ENCODE measurements at regions not wholly inside any gene's neighbourhood (a gene's known extent, or its start where the extent isn't known, plus 50 kb on each side); places are given as distances from the start of the nearest gene placed in this dataset.

- Histone ChIP-seq H3K36me3 (no peaks in the 10 kb centered on the region), H3K27me3 (no peaks in the 10 kb centered on the region), H3K9me3 (no peaks in the 10 kb centered on the region), H3K4me1 (no peaks in the 10 kb centered on the region), H3K4me3 (replicated peaks in 1 of 3) (no peak overlapping the region), H3K27ac (no peak overlapping the region)
- intact Hi-C loops (cut with DNase I), result no loop called here
- 82 to 84% methylated on average over 6 of the region's 6 CpGs for WGBS, 2 donors
- TF ChIP-seq CTCF (IDR thresholded peaks at IDR 0.05) (no peak), POLR2A (IDR thresholded peaks at IDR 0.05) (no peak)
- no peak for DNase-seq
Measured at GRCh38 chr5:158022837-158023236, 163.9 kb upstream of the CLINT1 start.

GRCh38 chr5:158022393-158022792 is 163.4 kb upstream of the CLINT1 start:
- no peak overlapping the region for H3K4me3 ChIP-seq (replicated peaks in 1 of 3)
- TF ChIP-seq CTCF (IDR thresholded peaks at IDR 0.05), result no peak
- no peak for TF ChIP-seq POLR2A (IDR thresholded peaks at IDR 0.05)
- H3K27ac ChIP-seq, result no peak overlapping the region
- H3K27me3 ChIP-seq, result no peaks in the 10 kb centered on the region
- H3K9me3 ChIP-seq, result no peaks in the 10 kb centered on the region
- 63 to 72% methylated on average over 3 of the region's 3 CpGs for WGBS, 2 donors
- DNase-seq, result no peak
- intact Hi-C loops (cut with DNase I), result no loop called here
- H3K4me1 ChIP-seq, result no peaks in the 10 kb centered on the region
- H3K36me3 ChIP-seq, result no peaks in the 10 kb centered on the region

- intact Hi-C loops (cut with DNase I), result no loop called here
Measured at GRCh38 chr5:158020555-158021418, 161.8 kb upstream of the CLINT1 start.

GRCh38 chr5:158017469-158017868 is 158.5 kb upstream of the CLINT1 start:
- Histone ChIP-seq H3K9me3 (no peaks in the 10 kb centered on the region), H3K27ac (no peak overlapping the region), H3K4me3 (replicated peaks in 1 of 3) (no peak overlapping the region), H3K27me3 (no peaks in the 10 kb centered on the region), H3K4me1 (no peaks in the 10 kb centered on the region), H3K36me3 (no peaks in the 10 kb centered on the region)
- WGBS, 2 donors, result 77 to 84% methylated on average over 2 of the region's 2 CpGs
- TF ChIP-seq CTCF (IDR thresholded peaks at IDR 0.05) (no peak), POLR2A (IDR thresholded peaks at IDR 0.05) (no peak)
- no peak for DNase-seq
- intact Hi-C loops (cut with DNase I), result no loop called here

More at GRCh38 chr5:158020555-158021418, 161.8 kb upstream of the CLINT1 start:
- Histone ChIP-seq H3K36me3 (no peaks in the 10 kb centered on the region), H3K27ac (no peak overlapping the region), H3K9me3 (no peaks in the 10 kb centered on the region), H3K27me3 (no peaks in the 10 kb centered on the region), H3K4me1 (no peaks in the 10 kb centered on the region), H3K4me3 (replicated peaks in 1 of 3) (no peak overlapping the region)
- no peak for DNase-seq
- no peak for TF ChIP-seq POLR2A (IDR thresholded peaks at IDR 0.05)
- no peak for TF ChIP-seq CTCF (IDR thresholded peaks at IDR 0.05)
- WGBS, 2 donors, result 47 to 59% methylated on average over 5 of the region's 5 CpGs

GRCh38 chr5:158014372-158014771 is 155.4 kb upstream of the CLINT1 start:
- Histone ChIP-seq H3K27me3 (no peaks in the 10 kb centered on the region), H3K36me3 (no peaks in the 10 kb centered on the region), H3K4me1 (no peaks in the 10 kb centered on the region), H3K27ac (no peak overlapping the region), H3K9me3 (no peaks in the 10 kb centered on the region), H3K4me3 (replicated peaks in 1 of 3) (no peak overlapping the region)
- no peak for DNase-seq
- TF ChIP-seq CTCF (IDR thresholded peaks at IDR 0.05), result no peak
- no peak for TF ChIP-seq POLR2A (IDR thresholded peaks at IDR 0.05)
- WGBS, 2 donors, result 100% methylated on average over 1 of the region's 1 CpG
- intact Hi-C loops (cut with DNase I), result no loop called here

Data from thyroid gland (tissue), 4 donors.